ENCODE measurements at regions not wholly inside any gene's neighbourhood (a gene's known extent, or its start where the extent isn't known, plus 50 kb on each side); places are given as distances from the start of the nearest gene placed in this dataset.

GRCh38 chr5:38756068-38756467, 89.7 kb upstream of the OSMR start:
- TF ChIP-seq HNF4A (CRISPR knock-in tag; IDR thresholded peaks at IDR 0.05), result no peak
- TF ChIP-seq ATF2 (CRISPR knock-in tag; IDR thresholded peaks at IDR 0.05), result no peak
- TF ChIP-seq CTCF (CRISPR knock-in tag; IDR thresholded peaks at IDR 0.05), result no peak
- TF ChIP-seq ZNF614 (CRISPR knock-in tag; IDR thresholded peaks at IDR 0.05; ENCODE audit: borderline replicate concordance), result no peak
- TF ChIP-seq YY1 (IDR thresholded peaks at IDR 0.05; ENCODE audit: insufficient read depth, insufficient replicate concordance, low read depth, low read length), result no peak
- TF ChIP-seq ZNF124 (CRISPR knock-in tag; IDR thresholded peaks at IDR 0.05), result no peak
